Neural progenitor cell (in vitro differentiated cells): ENCODE measurements at regions not wholly inside any gene's neighbourhood (a gene's known extent, or its start where the extent isn't known, plus 50 kb on each side); places are given as distances from the start of the nearest gene placed in this dataset.
"Not testable (repeated sequence)": the region's sequence is repeated elsewhere in the genome, so short reads cannot be mapped to it uniquely, and the experiment has no call there.

Experiments
- DNase-seq: peaks from one replicate; pipeline ENCODE4 v3.0.0-alpha.2; 2016; ENCODE audit warnings: low spot score
- H2AFZ ChIP-seq: fragments of 200-600 bp; sonication (generic); replicated peaks from 2 replicates; pipeline ENCODE4 v1.6.1; 2016; ENCODE audit warnings: antibody characterized with exemption
- H3F3A ChIP-seq: fragments of 200-600 bp; sonication (generic); 2 replicates; pipeline ENCODE4 v1.6.1; 2016; ENCODE audit warnings: antibody characterized with exemption, low read depth
- H3K27ac ChIP-seq: fragments of 200-600 bp; sonication (generic); 2 replicates; pipeline ENCODE4 v1.5.1; 2016; ENCODE audit warnings: mild to moderate bottlenecking
- H3K27me3 ChIP-seq: fragments of 200-600 bp; sonication (generic); 2 replicates; pipeline ENCODE4 v1.6.1; 2016; ENCODE audit warnings: mild to moderate bottlenecking, moderate library complexity
- H3K36me3 ChIP-seq: fragments of 200-600 bp; sonication (generic); 2 replicates; pipeline ENCODE4 v1.5.1; 2016
- H3K4me1 ChIP-seq: fragments of 200-600 bp; sonication (generic); 2 replicates; pipeline ENCODE4 v1.6.1; 2016; ENCODE audit warnings: mixed run types
- H3K4me2 ChIP-seq: fragments of 200-600 bp; sonication (generic); 2 replicates; pipeline ENCODE4 v1.6.1; 2016
- H3K4me3 ChIP-seq: fragments of 200-600 bp; sonication (generic); 2 replicates; pipeline ENCODE4 v1.5.1; 2016
- H3K79me2 ChIP-seq: fragments of 200-600 bp; sonication (generic); 2 replicates; pipeline ENCODE4 v1.6.1; 2016; ENCODE audit warnings: low read depth
- H3K9ac ChIP-seq: fragments of 200-600 bp; sonication (generic); 2 replicates; pipeline ENCODE4 v1.6.1; 2016
- H3K9me3 ChIP-seq: fragments of 200-600 bp; sonication (generic); 2 replicates; pipeline ENCODE4 v1.5.1; 2016; ENCODE audit warnings: low read depth
- H4K20me1 ChIP-seq: fragments of 200-600 bp; sonication (generic); 2 replicates; pipeline ENCODE4 v1.6.1; 2016; ENCODE audit warnings: low read depth
- H3K27ac Mint-ChIP-seq: 3 replicates; pipeline ENCODE4 v1.8.0; 2021; ENCODE audit warnings: mixed read lengths
- H3K27me3 Mint-ChIP-seq: 2 replicates; pipeline ENCODE4 v1.8.0; 2022; ENCODE audit warnings: low read depth, mild to moderate bottlenecking, inconsistent platforms, moderate library complexity, mixed read lengths; ENCODE audit not compliant: insufficient read depth
- H3K36me3 Mint-ChIP-seq: 3 replicates; pipeline ENCODE4 v1.8.0; 2021; ENCODE audit warnings: mixed read lengths
- H3K4me1 Mint-ChIP-seq: 3 replicates; pipeline ENCODE4 v1.8.0; 2021; ENCODE audit warnings: mixed read lengths
- H3K4me3 Mint-ChIP-seq: 3 replicates; pipeline ENCODE4 v1.8.0; 2021; ENCODE audit warnings: mild to moderate bottlenecking, moderate library complexity, mixed read lengths
- H3K9me3 Mint-ChIP-seq: 3 replicates; pipeline ENCODE4 v1.8.0; 2020; ENCODE audit warnings: mixed read lengths
- CTCF ChIP-seq: fragments of 200-600 bp; sonication (generic); IDR thresholded peaks from 2 replicates; pipeline ENCODE4 v1.5.1; 2017; ENCODE audit warnings: antibody characterized with exemption, mild to moderate bottlenecking
- EZH2 ChIP-seq: fragments of 200-600 bp; sonication (generic); IDR thresholded peaks from 2 replicates; pipeline ENCODE4 v1.6.1; 2017; ENCODE audit warnings: antibody characterized with exemption, mild to moderate bottlenecking, moderate library complexity
- EZH2phosphoT487 ChIP-seq: fragments of 200-600 bp; sonication (generic); IDR thresholded peaks from 2 replicates; pipeline ENCODE4 v1.6.1; 2017; ENCODE audit warnings: antibody characterized with exemption

- H3K27ac Mint-ChIP-seq = no peak overlapping the region
These were observed 194.4 kb downstream of the FAM133A start for GRCh38 chrX:93868289-93868965.

GRCh38 chrX:93874554-93874953 is 200.5 kb downstream of the FAM133A start:
- peaks cover 5% of the 10 kb centered on the region for H3K36me3 Mint-ChIP-seq
- H3K27me3 Mint-ChIP-seq = peaks cover 3% of the 10 kb centered on the region
- Histone ChIP-seq H2AFZ (no peak overlapping the region), H3K79me2 (no peaks in the 10 kb centered on the region), H3F3A (no peaks in the 10 kb centered on the region), H3K27ac (no peak overlapping the region), H3K4me3 (no peak overlapping the region), H4K20me1 (no peaks in the 10 kb centered on the region), H3K9me3 (no peaks in the 10 kb centered on the region), H3K4me2 (no peak overlapping the region), H3K27me3 (no peaks in the 10 kb centered on the region), H3K36me3 (no peaks in the 10 kb centered on the region), H3K9ac (no peak overlapping the region), H3K4me1 (no peaks in the 10 kb centered on the region)
- H3K9me3 Mint-ChIP-seq = peaks cover 17% of the 10 kb centered on the region
- no peak overlapping the region for H3K27ac Mint-ChIP-seq
- H3K4me3 Mint-ChIP-seq = no peak overlapping the region
- no peak for TF ChIP-seq EZH2phosphoT487
- peak; percentile 84 for TF ChIP-seq CTCF
- no peaks in the 10 kb centered on the region for H3K4me1 Mint-ChIP-seq
- DNase-seq = peak; percentile 77

More at GRCh38 chrX:93868289-93868965, 194.4 kb downstream of the FAM133A start:
- H3K4me3 Mint-ChIP-seq = no peak overlapping the region
- no peaks in the 10 kb centered on the region for H3K36me3 Mint-ChIP-seq
- TF ChIP-seq EZH2phosphoT487 = no peak
- TF ChIP-seq EZH2 = no peak
- TF ChIP-seq CTCF = no peak
- H3K27me3 ChIP-seq = no peaks in the 10 kb centered on the region
- no peaks in the 10 kb centered on the region for H4K20me1 ChIP-seq
- H3K9me3 ChIP-seq = no peaks in the 10 kb centered on the region
- no peaks in the 10 kb centered on the region for H3K4me1 Mint-ChIP-seq
- H3K79me2 ChIP-seq = no peaks in the 10 kb centered on the region
- H3K4me3 ChIP-seq = no peak overlapping the region
- no peak overlapping the region for H2AFZ ChIP-seq
- no peaks in the 10 kb centered on the region for H3K36me3 ChIP-seq
- H3K9me3 Mint-ChIP-seq = no peaks in the 10 kb centered on the region
- no peak overlapping the region for H3K4me2 ChIP-seq
- H3K27ac ChIP-seq = no peak overlapping the region
- no peaks in the 10 kb centered on the region for H3F3A ChIP-seq
- no peak for DNase-seq
- H3K9ac ChIP-seq = no peak overlapping the region
- no peaks in the 10 kb centered on the region for H3K4me1 ChIP-seq
- peaks cover 6% of the 10 kb centered on the region for H3K27me3 Mint-ChIP-seq

GRCh38 chrX:93875621-93876282 is 201.7 kb downstream of the FAM133A start:
- H3F3A ChIP-seq = no peaks in the 10 kb centered on the region
- peaks cover 5% of the 10 kb centered on the region for H3K36me3 Mint-ChIP-seq
- H3K36me3 ChIP-seq = no peaks in the 10 kb centered on the region
- no peak overlapping the region for H3K27ac ChIP-seq
- no peak overlapping the region for H3K9ac ChIP-seq
- peaks cover 3% of the 10 kb centered on the region for H3K27me3 Mint-ChIP-seq
- no peak overlapping the region for H3K4me3 ChIP-seq
- H3K27ac Mint-ChIP-seq = no peak overlapping the region
- no peaks in the 10 kb centered on the region for H4K20me1 ChIP-seq
- no peaks in the 10 kb centered on the region for H3K79me2 ChIP-seq
- no peak for TF ChIP-seq CTCF
- TF ChIP-seq EZH2phosphoT487 = no peak
- no peak for TF ChIP-seq EZH2
- H3K4me1 Mint-ChIP-seq = no peaks in the 10 kb centered on the region
- H2AFZ ChIP-seq = no peak overlapping the region
- H3K9me3 ChIP-seq = no peaks in the 10 kb centered on the region
- H3K4me1 ChIP-seq = no peaks in the 10 kb centered on the region
- no peak overlapping the region for H3K4me2 ChIP-seq
- DNase-seq = no peak
- H3K9me3 Mint-ChIP-seq = peaks cover 17% of the 10 kb centered on the region
- H3K27me3 ChIP-seq = no peaks in the 10 kb centered on the region
- H3K4me3 Mint-ChIP-seq = no peak overlapping the region

- not testable (repeated sequence) for H3K4me1 ChIP-seq, H3K36me3 ChIP-seq, H3K4me3 Mint-ChIP-seq, H3K79me2 ChIP-seq, H3K27ac Mint-ChIP-seq, H3K9me3 Mint-ChIP-seq, H3K27me3 ChIP-seq, H4K20me1 ChIP-seq, H3K4me1 Mint-ChIP-seq, H3K36me3 Mint-ChIP-seq, H2AFZ ChIP-seq, DNase-seq, H3F3A ChIP-seq, H3K9me3 ChIP-seq, H3K4me2 ChIP-seq, H3K9ac ChIP-seq, H3K4me3 ChIP-seq, H3K27ac ChIP-seq, H3K27me3 Mint-ChIP-seq
These were observed 247.0 kb downstream of the FAM133A start for GRCh38 chrX:93921041-93921440.
